ENCODE measurements at regions not wholly inside any gene's neighbourhood (a gene's known extent, or its start where the extent isn't known, plus 50 kb on each side); places are given as distances from the start of the nearest gene placed in this dataset.

DNA sequence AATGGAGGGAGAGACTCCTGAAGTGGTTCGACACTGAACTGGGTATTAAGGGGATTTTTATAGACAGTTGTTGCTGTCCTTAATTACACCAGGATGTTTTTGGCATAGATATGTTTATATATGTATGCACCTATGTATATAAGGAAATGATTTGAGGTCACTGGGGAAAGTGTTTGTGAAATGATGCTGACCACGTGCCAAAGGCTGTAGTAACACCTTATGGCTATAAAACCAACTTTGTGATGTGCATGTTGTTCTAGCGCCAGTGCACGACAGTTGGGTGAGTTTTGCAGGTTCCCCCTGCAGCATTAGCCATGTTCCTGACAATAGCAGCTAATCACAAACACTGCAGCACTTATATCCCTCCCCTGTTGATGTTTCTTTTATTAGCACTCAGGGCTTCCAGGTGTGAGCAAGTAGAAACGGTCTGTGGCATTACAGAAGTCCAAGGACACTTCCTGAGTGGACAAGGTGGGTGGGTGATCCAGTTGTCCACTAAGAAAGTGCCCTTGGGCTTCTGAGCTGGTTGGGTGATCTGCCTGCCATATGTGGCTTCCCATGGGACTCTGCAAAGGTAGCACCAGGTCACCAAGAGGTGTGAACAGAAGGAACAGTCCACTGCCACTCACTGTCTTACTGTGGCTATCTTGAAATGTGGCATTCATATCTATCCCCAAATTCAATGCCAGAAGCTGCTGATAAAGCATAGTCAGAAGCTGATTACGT lies 63.0 kb upstream of the RBM24 start:
- no peak for TF ChIP-seq POLR2A (IDR thresholded peaks at IDR 0.05; ENCODE audit: low read length)
- no peak for TF ChIP-seq GATA1 (IDR thresholded peaks at IDR 0.05; ENCODE audit: low read depth, low read length)

All from erythroblast (primary cell).